ENCODE measurements at regions not wholly inside any gene's neighbourhood (a gene's known extent, or its start where the extent isn't known, plus 50 kb on each side); places are given as distances from the start of the nearest gene placed in this dataset.

GRCh38 chr2:7115906-7116305 lies 198.7 kb downstream of the RNF144A start:
- Histone ChIP-seq H3K36me3 (ENCODE audit: control insufficient read depth in 2 of 2, insufficient read depth in 2 of 2, low read length in 2 of 2) (no peaks in the 10 kb centered on the region), H3K9ac (ENCODE audit: low read depth in 1 of 2, low read length in 2 of 2) (no peak overlapping the region), H3K4me1 (ENCODE audit: control insufficient read depth in 2 of 2, insufficient read depth in 2 of 2, low read length in 2 of 2) (no peaks in the 10 kb centered on the region), H3K4me3 (ENCODE audit: low read length in 2 of 2) (no peak overlapping the region), H3K27ac (ENCODE audit: low read depth in 2 of 2, low read length in 2 of 2) (no peak overlapping the region), H3K9me3 (ENCODE audit: control insufficient read depth in 2 of 2, low read length in 2 of 2) (peaks cover 0 to 3% of the 10 kb centered on the region in 2 donors), H3K27me3 (ENCODE audit: control insufficient read depth in 2 of 2, insufficient read depth in 2 of 2, low read length in 2 of 2) (no peaks in the 10 kb centered on the region)

- Histone ChIP-seq H3K4me1 (ENCODE audit: control insufficient read depth in 2 of 2, insufficient read depth in 2 of 2, low read length in 2 of 2) (no peaks in the 10 kb centered on the region), H3K9me3 (ENCODE audit: control insufficient read depth in 2 of 2, low read length in 2 of 2) (peaks cover 0 to 3% of the 10 kb centered on the region in 2 donors), H3K27ac (ENCODE audit: low read depth in 2 of 2, low read length in 2 of 2) (no peak overlapping the region), H3K4me3 (ENCODE audit: low read length in 2 of 2) (no peak overlapping the region), H3K9ac (ENCODE audit: low read depth in 1 of 2, low read length in 2 of 2) (no peak overlapping the region), H3K36me3 (ENCODE audit: control insufficient read depth in 2 of 2, insufficient read depth in 2 of 2, low read length in 2 of 2) (no peaks in the 10 kb centered on the region), H3K27me3 (ENCODE audit: control insufficient read depth in 2 of 2, insufficient read depth in 2 of 2, low read length in 2 of 2) (no peaks in the 10 kb centered on the region)
Measured at GRCh38 chr2:7116511-7116910, 199.3 kb downstream of the RNF144A start.

- H3K4me3 ChIP-seq (ENCODE audit: low read length in 2 of 2) = no peak overlapping the region
- no peaks in the 10 kb centered on the region for H3K36me3 ChIP-seq (ENCODE audit: control insufficient read depth in 2 of 2, insufficient read depth in 2 of 2, low read length in 2 of 2)
- H3K27me3 ChIP-seq (ENCODE audit: control insufficient read depth in 2 of 2, insufficient read depth in 2 of 2, low read length in 2 of 2) = no peaks in the 10 kb centered on the region
- no peak overlapping the region for H3K9ac ChIP-seq (ENCODE audit: low read depth in 1 of 2, low read length in 2 of 2)
- peaks cover 0 to 3% of the 10 kb centered on the region in 2 donors for H3K9me3 ChIP-seq (ENCODE audit: control insufficient read depth in 2 of 2, low read length in 2 of 2)
- H3K27ac ChIP-seq (ENCODE audit: low read depth in 2 of 2, low read length in 2 of 2) = no peak overlapping the region
- no peaks in the 10 kb centered on the region for H3K4me1 ChIP-seq (ENCODE audit: control insufficient read depth in 2 of 2, insufficient read depth in 2 of 2, low read length in 2 of 2)
Measured at GRCh38 chr2:7117076-7117475, 199.9 kb downstream of the RNF144A start.

GRCh38 chr2:7118606-7119131 lies 201.5 kb downstream of the RNF144A start:
- Histone ChIP-seq H3K27me3 (ENCODE audit: control insufficient read depth in 2 of 2, insufficient read depth in 2 of 2, low read length in 2 of 2) (no peaks in the 10 kb centered on the region), H3K36me3 (ENCODE audit: control insufficient read depth in 2 of 2, insufficient read depth in 2 of 2, low read length in 2 of 2) (no peaks in the 10 kb centered on the region), H3K9ac (ENCODE audit: low read depth in 1 of 2, low read length in 2 of 2) (no peak overlapping the region), H3K9me3 (ENCODE audit: control insufficient read depth in 2 of 2, low read length in 2 of 2) (peaks cover 0 to 3% of the 10 kb centered on the region in 2 donors), H3K4me3 (ENCODE audit: low read length in 2 of 2) (no peak overlapping the region), H3K4me1 (ENCODE audit: control insufficient read depth in 2 of 2, insufficient read depth in 2 of 2, low read length in 2 of 2) (no peaks in the 10 kb centered on the region), H3K27ac (ENCODE audit: low read depth in 2 of 2, low read length in 2 of 2) (no peak overlapping the region)

- no peaks in the 10 kb centered on the region for H3K9me3 ChIP-seq (ENCODE audit: control insufficient read depth in 2 of 2, low read length in 2 of 2)
- no peak overlapping the region for H3K9ac ChIP-seq (ENCODE audit: low read depth in 1 of 2, low read length in 2 of 2)
- H3K27ac ChIP-seq (ENCODE audit: low read depth in 2 of 2, low read length in 2 of 2) = no peak overlapping the region
- H3K27me3 ChIP-seq (ENCODE audit: control insufficient read depth in 2 of 2, insufficient read depth in 2 of 2, low read length in 2 of 2) = no peaks in the 10 kb centered on the region
- H3K4me3 ChIP-seq (ENCODE audit: low read length in 2 of 2) = no peak overlapping the region
- no peaks in the 10 kb centered on the region for H3K4me1 ChIP-seq (ENCODE audit: control insufficient read depth in 2 of 2, insufficient read depth in 2 of 2, low read length in 2 of 2)
- no peaks in the 10 kb centered on the region for H3K36me3 ChIP-seq (ENCODE audit: control insufficient read depth in 2 of 2, insufficient read depth in 2 of 2, low read length in 2 of 2)
Measured at GRCh38 chr2:7119132-7119835, 202.1 kb downstream of the RNF144A start.

GRCh38 chr2:7121851-7122250 lies 204.6 kb downstream of the RNF144A start:
- no peaks in the 10 kb centered on the region for H3K9me3 ChIP-seq (ENCODE audit: control insufficient read depth in 2 of 2, low read length in 2 of 2)
- H3K4me1 ChIP-seq (ENCODE audit: control insufficient read depth in 2 of 2, insufficient read depth in 2 of 2, low read length in 2 of 2) = no peaks in the 10 kb centered on the region
- H3K27me3 ChIP-seq (ENCODE audit: control insufficient read depth in 2 of 2, insufficient read depth in 2 of 2, low read length in 2 of 2) = no peaks in the 10 kb centered on the region
- H3K27ac ChIP-seq (ENCODE audit: low read depth in 2 of 2, low read length in 2 of 2) = no peak overlapping the region
- H3K9ac ChIP-seq (ENCODE audit: low read depth in 1 of 2, low read length in 2 of 2) = no peak overlapping the region
- H3K4me3 ChIP-seq (ENCODE audit: low read length in 2 of 2) = no peak overlapping the region
- H3K36me3 ChIP-seq (ENCODE audit: control insufficient read depth in 2 of 2, insufficient read depth in 2 of 2, low read length in 2 of 2) = no peaks in the 10 kb centered on the region

- H3K4me3 ChIP-seq (ENCODE audit: low read length in 2 of 2) = no peak overlapping the region
- H3K36me3 ChIP-seq (ENCODE audit: control insufficient read depth in 2 of 2, insufficient read depth in 2 of 2, low read length in 2 of 2) = no peaks in the 10 kb centered on the region
- H3K27ac ChIP-seq (ENCODE audit: low read depth in 2 of 2, low read length in 2 of 2) = no peak overlapping the region
- no peaks in the 10 kb centered on the region for H3K27me3 ChIP-seq (ENCODE audit: control insufficient read depth in 2 of 2, insufficient read depth in 2 of 2, low read length in 2 of 2)
- no peaks in the 10 kb centered on the region for H3K4me1 ChIP-seq (ENCODE audit: control insufficient read depth in 2 of 2, insufficient read depth in 2 of 2, low read length in 2 of 2)
- no peak overlapping the region for H3K9ac ChIP-seq (ENCODE audit: low read depth in 1 of 2, low read length in 2 of 2)
- no peaks in the 10 kb centered on the region for H3K9me3 ChIP-seq (ENCODE audit: control insufficient read depth in 2 of 2, low read length in 2 of 2)
Measured at GRCh38 chr2:7127156-7127555, 209.9 kb downstream of the RNF144A start.

- H3K9ac ChIP-seq (ENCODE audit: low read depth in 1 of 2, low read length in 2 of 2) = no peak overlapping the region
- no peak overlapping the region for H3K27ac ChIP-seq (ENCODE audit: low read depth in 2 of 2, low read length in 2 of 2)
- no peaks in the 10 kb centered on the region for H3K27me3 ChIP-seq (ENCODE audit: control insufficient read depth in 2 of 2, insufficient read depth in 2 of 2, low read length in 2 of 2)
- H3K36me3 ChIP-seq (ENCODE audit: control insufficient read depth in 2 of 2, insufficient read depth in 2 of 2, low read length in 2 of 2) = no peaks in the 10 kb centered on the region
- H3K4me1 ChIP-seq (ENCODE audit: control insufficient read depth in 2 of 2, insufficient read depth in 2 of 2, low read length in 2 of 2) = no peaks in the 10 kb centered on the region
- H3K4me3 ChIP-seq (ENCODE audit: low read length in 2 of 2) = no peak overlapping the region
- no peaks in the 10 kb centered on the region for H3K9me3 ChIP-seq (ENCODE audit: control insufficient read depth in 2 of 2, low read length in 2 of 2)
Measured at GRCh38 chr2:7127687-7128086, 210.5 kb downstream of the RNF144A start.

- H3K27ac ChIP-seq (ENCODE audit: low read depth in 2 of 2, low read length in 2 of 2) = no peak overlapping the region
- no peaks in the 10 kb centered on the region for H3K9me3 ChIP-seq (ENCODE audit: control insufficient read depth in 2 of 2, low read length in 2 of 2)
- H3K36me3 ChIP-seq (ENCODE audit: control insufficient read depth in 2 of 2, insufficient read depth in 2 of 2, low read length in 2 of 2) = no peaks in the 10 kb centered on the region
- no peak overlapping the region for H3K4me3 ChIP-seq (ENCODE audit: low read length in 2 of 2)
- no peak overlapping the region for H3K9ac ChIP-seq (ENCODE audit: low read depth in 1 of 2, low read length in 2 of 2)
- peaks cover 0 to 2% of the 10 kb centered on the region in 2 donors for H3K27me3 ChIP-seq (ENCODE audit: control insufficient read depth in 2 of 2, insufficient read depth in 2 of 2, low read length in 2 of 2)
- no peaks in the 10 kb centered on the region for H3K4me1 ChIP-seq (ENCODE audit: control insufficient read depth in 2 of 2, insufficient read depth in 2 of 2, low read length in 2 of 2)
Measured at GRCh38 chr2:7131261-7131660, 214.0 kb downstream of the RNF144A start.

GRCh38 chr2:7132753-7133152 lies 215.5 kb downstream of the RNF144A start:
- Histone ChIP-seq H3K9me3 (ENCODE audit: control insufficient read depth in 2 of 2, low read length in 2 of 2) (no peaks in the 10 kb centered on the region), H3K4me3 (ENCODE audit: low read length in 2 of 2) (no peak overlapping the region), H3K36me3 (ENCODE audit: control insufficient read depth in 2 of 2, insufficient read depth in 2 of 2, low read length in 2 of 2) (no peaks in the 10 kb centered on the region)

More at GRCh38 chr2:7132753-7133152, 215.5 kb downstream of the RNF144A start:
- H3K9ac ChIP-seq (ENCODE audit: low read depth in 1 of 2, low read length in 2 of 2) = no peak overlapping the region
- peaks cover 0 to 2% of the 10 kb centered on the region in 2 donors for H3K27me3 ChIP-seq (ENCODE audit: control insufficient read depth in 2 of 2, insufficient read depth in 2 of 2, low read length in 2 of 2)
- no peaks in the 10 kb centered on the region for H3K4me1 ChIP-seq (ENCODE audit: control insufficient read depth in 2 of 2, insufficient read depth in 2 of 2, low read length in 2 of 2)
- H3K27ac ChIP-seq (ENCODE audit: low read depth in 2 of 2, low read length in 2 of 2) = no peak overlapping the region
